GM19324 (cell line): ENCODE measurements at regions not wholly inside any gene's neighbourhood (a gene's known extent, or its start where the extent isn't known, plus 50 kb on each side); places are given as distances from the start of the nearest gene placed in this dataset.

Source experiments
- ATAC-seq: cut with Tn5 transposase; IDR thresholded peaks from one replicate; pipeline ENCODE4 v1.9.1; 2021; ENCODE audit warnings: mild to moderate bottlenecking, moderate library complexity; ENCODE audit not compliant: unreplicated experiment, low FRiP score

DNA sequence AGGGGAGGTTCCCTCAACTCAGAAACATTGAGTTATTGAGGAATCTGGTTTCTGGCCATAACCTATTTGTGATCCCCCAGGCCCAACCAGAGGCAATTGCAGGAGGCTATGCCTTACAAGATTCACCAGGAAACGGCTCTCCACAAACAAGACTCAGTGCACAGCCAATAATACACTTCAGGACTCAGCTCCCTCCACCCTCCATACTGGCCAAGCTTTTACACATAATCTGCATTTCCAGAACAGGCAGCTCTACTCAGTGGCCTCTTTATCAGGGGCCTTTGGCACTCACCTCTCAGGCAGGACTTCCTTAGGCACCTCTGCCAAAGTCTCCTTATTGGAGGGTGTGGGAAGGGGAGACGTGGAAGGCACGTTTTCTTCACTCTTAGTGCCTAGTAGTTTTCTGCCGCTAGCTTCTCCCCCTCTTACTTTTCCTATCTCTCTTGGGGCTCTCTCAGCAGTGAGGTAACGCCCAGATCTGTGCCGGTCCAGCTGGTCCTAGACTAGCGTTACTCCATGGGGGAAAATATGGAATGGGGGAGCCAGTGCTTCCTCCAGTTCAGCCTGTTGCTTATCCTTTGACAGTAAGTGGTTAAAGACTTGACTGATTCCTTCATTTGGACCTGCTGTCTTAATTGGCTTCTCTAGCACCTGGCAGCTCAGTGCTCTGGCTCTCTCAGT is 62.8 kb upstream of the ANO3 start:
- no peak for ATAC-seq

DNA sequence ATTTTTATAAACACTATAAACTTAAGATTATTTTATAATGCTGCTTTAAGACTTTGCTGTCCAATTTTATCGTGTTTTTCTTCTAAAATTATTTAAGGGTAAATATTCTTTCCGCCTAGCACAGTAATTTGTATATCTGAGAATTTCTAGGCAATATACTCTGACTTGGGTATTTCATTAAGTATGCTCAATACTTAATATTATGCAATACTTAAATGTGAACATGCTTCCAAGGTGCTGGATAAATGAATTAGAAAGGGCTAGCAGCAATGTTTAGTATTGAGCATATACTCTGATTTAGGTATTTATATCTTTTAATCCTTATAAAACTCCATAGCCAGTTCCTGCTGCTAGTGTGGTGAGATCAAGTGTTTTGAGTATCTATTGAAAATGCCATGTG is 60.3 kb upstream of the ANO3 start:
- ATAC-seq: no peak

DNA sequence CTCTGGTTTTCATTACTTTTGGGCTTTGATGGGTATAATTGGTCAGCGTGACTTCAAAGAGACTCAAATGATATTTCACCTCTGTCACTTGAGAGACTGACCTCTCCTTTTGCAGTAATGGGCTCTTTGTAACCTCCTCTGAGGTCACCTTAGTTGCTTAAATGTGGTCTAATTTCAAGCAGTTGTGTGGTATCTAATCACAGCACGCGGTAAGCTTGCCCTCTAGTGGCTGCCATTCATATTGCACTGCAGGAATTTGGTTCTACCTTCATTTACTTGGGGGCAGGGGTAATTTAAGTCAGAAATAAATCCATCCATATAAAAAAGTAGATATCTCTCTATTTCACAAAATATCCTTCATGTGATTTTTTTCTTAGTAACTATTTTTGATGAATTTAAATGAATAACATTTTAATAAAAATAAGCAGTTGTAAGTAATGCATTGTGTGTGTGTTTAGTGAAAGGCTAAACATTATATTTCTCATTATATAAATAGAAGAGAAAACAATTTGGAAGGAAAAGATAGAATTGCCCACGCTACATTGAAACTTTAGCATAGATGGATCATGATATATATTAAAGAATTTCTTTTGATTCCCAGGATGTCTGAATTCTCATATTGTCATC is 55.0 kb upstream of the ANO3 start:
- ATAC-seq: peak; percentile 90

DNA sequence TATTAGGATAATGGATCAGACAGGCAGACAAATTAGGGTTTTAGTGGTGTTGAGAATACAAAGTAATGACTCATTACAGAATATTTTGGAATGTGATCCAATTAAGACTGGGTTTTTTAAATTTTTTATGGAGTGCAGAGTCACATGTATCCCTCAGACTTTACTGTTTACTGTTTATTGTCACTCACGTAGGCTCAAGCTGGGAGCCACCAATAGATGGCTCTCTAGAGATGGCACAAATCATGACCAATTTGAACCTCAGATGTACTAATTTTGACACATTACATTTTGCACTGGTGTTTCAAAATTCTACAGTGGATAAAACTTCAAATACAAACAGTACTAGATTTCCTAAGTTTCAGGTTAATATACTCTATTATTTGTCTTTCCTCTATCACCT is 53.6 kb upstream of the ANO3 start:
- no peak for ATAC-seq
